Hepatocyte (in vitro differentiated cells): ENCODE measurements at regions not wholly inside any gene's neighbourhood (a gene's known extent, or its start where the extent isn't known, plus 50 kb on each side); places are given as distances from the start of the nearest gene placed in this dataset.

Source experiments
- DNase-seq: peaks from one replicate; pipeline ENCODE4 v3.0.0-alpha.2; 2016; ENCODE audit warnings: low spot score
- H2AFZ ChIP-seq: fragments of 200-600 bp; sonication (generic); 2 replicates; pipeline ENCODE4 v1.6.0; 2016; ENCODE audit warnings: antibody characterized with exemption, mild to moderate bottlenecking
- H3K27ac ChIP-seq: fragments of 200-600 bp; sonication (generic); 2 replicates; pipeline ENCODE4 v1.5.1; 2016; ENCODE audit warnings: mild to moderate bottlenecking
- H3K27me3 ChIP-seq: fragments of 200-600 bp; sonication (generic); 2 replicates; pipeline ENCODE4 v1.6.1; 2016
- H3K36me3 ChIP-seq: fragments of 200-600 bp; sonication (generic); replicated peaks from 2 replicates; pipeline ENCODE4 v1.5.1; 2016; ENCODE audit warnings: low read depth; ENCODE audit not compliant: insufficient read depth
- H3K4me1 ChIP-seq: fragments of 200-600 bp; sonication (generic); 2 replicates; pipeline ENCODE4 v1.5.1; 2016; ENCODE audit warnings: mild to moderate bottlenecking, moderate library complexity; ENCODE audit not compliant: insufficient read depth
- H3K4me2 ChIP-seq: fragments of 200-600 bp; sonication (generic); 2 replicates; pipeline ENCODE4 v1.6.0; 2016
- H3K4me3 ChIP-seq: fragments of 200-600 bp; sonication (generic); 2 replicates; pipeline ENCODE4 v1.5.1; 2016; ENCODE audit warnings: mild to moderate bottlenecking
- H3K79me2 ChIP-seq: fragments of 200-600 bp; sonication (generic); 2 replicates; pipeline ENCODE4 v1.6.0; 2017; ENCODE audit warnings: mild to moderate bottlenecking
- H3K9me2 ChIP-seq: fragments of 200-600 bp; sonication (generic); replicated peaks from 2 replicates; pipeline ENCODE4 v1.6.0; 2017; ENCODE audit warnings: mild to moderate bottlenecking; ENCODE audit not compliant: insufficient read depth
- H3K9me3 ChIP-seq: fragments of 200-600 bp; sonication (generic); 2 replicates; pipeline ENCODE4 v1.5.1; 2016; ENCODE audit warnings: low read depth, mild to moderate bottlenecking
- H4K20me1 ChIP-seq: fragments of 200-600 bp; sonication (generic); 2 replicates; pipeline ENCODE4 v1.6.0; 2016; ENCODE audit warnings: mild to moderate bottlenecking; ENCODE audit not compliant: insufficient read depth, poor library complexity, severe bottlenecking
- CTCF ChIP-seq: fragments of 200-600 bp; sonication (generic); IDR thresholded peaks from 2 replicates; pipeline ENCODE4 v1.5.1; 2016; ENCODE audit warnings: antibody characterized with exemption, mild to moderate bottlenecking; ENCODE audit not compliant: poor library complexity
- EZH2 ChIP-seq: fragments of 200-600 bp; sonication (generic); IDR thresholded peaks from 2 replicates; pipeline ENCODE4 v1.6.1; 2016; ENCODE audit warnings: antibody characterized with exemption, mild to moderate bottlenecking, borderline replicate concordance
- EZH2phosphoT487 ChIP-seq: fragments of 200-600 bp; sonication (generic); IDR thresholded peaks from one replicate; pipeline ENCODE4 v1.6.1; 2018; ENCODE audit warnings: antibody characterized with exemption, mild to moderate bottlenecking, low read depth, moderate library complexity; ENCODE audit not compliant: unreplicated experiment, severe bottlenecking
- WGBS: methylation state at CpG from one replicate; pipeline ENCODE4 v1.1.6; 2016; ENCODE audit warnings: low lambda C conversion rate; ENCODE audit errors: missing lambda C conversion rate; 5-methylcytosine and 5-hydroxymethylcytosine counted together

- H2AFZ ChIP-seq, result no peak overlapping the region
- no peaks in the 10 kb centered on the region for H3K4me1 ChIP-seq
- no peaks in the 10 kb centered on the region for H4K20me1 ChIP-seq
- TF ChIP-seq EZH2phosphoT487, result no peak
- TF ChIP-seq CTCF, result no peak
- no peak for TF ChIP-seq EZH2
- no peaks in the 10 kb centered on the region for H3K9me3 ChIP-seq
- no peak for DNase-seq
- no peak overlapping the region for H3K4me2 ChIP-seq
- no peak overlapping the region for H3K4me3 ChIP-seq
- H3K27ac ChIP-seq, result no peak overlapping the region
- H3K36me3 ChIP-seq, result no peaks in the 10 kb centered on the region
- H3K79me2 ChIP-seq, result no peaks in the 10 kb centered on the region
- peaks cover 2% of the 10 kb centered on the region for H3K27me3 ChIP-seq
- WGBS, result 44% methylated on average over 4 of the region's 4 CpGs
- H3K9me2 ChIP-seq, result no peaks in the 10 kb centered on the region
Observed at GRCh38 chr4:186424745-186425144, 130.6 kb downstream of the MTNR1A start.

GRCh38 chr4:186422296-186422695 is 133.1 kb downstream of the MTNR1A start:
- Histone ChIP-seq H3K27me3 (peaks cover 3% of the 10 kb centered on the region), H3K9me2 (no peaks in the 10 kb centered on the region), H2AFZ (no peak overlapping the region), H3K4me1 (no peaks in the 10 kb centered on the region), H4K20me1 (no peaks in the 10 kb centered on the region), H3K9me3 (no peaks in the 10 kb centered on the region), H3K4me3 (no peak overlapping the region), H3K36me3 (no peaks in the 10 kb centered on the region), H3K79me2 (no peaks in the 10 kb centered on the region), H3K27ac (no peak overlapping the region), H3K4me2 (no peak overlapping the region)
- DNase-seq, result no peak
- TF ChIP-seq EZH2phosphoT487, result no peak
- TF ChIP-seq EZH2, result no peak
- no peak for TF ChIP-seq CTCF
- 51% methylated on average over 2 of the region's 2 CpGs for WGBS

- H2AFZ ChIP-seq, result no peak overlapping the region
- H3K27ac ChIP-seq, result no peak overlapping the region
- no peaks in the 10 kb centered on the region for H3K79me2 ChIP-seq
- peaks cover 3% of the 10 kb centered on the region for H3K27me3 ChIP-seq
- no peaks in the 10 kb centered on the region for H3K36me3 ChIP-seq
- H4K20me1 ChIP-seq, result no peaks in the 10 kb centered on the region
- no peaks in the 10 kb centered on the region for H3K4me1 ChIP-seq
- no peak overlapping the region for H3K4me2 ChIP-seq
- H3K9me3 ChIP-seq, result no peaks in the 10 kb centered on the region
- 82% methylated on average over 5 of the region's 5 CpGs for WGBS
- DNase-seq, result no peak
- no peak overlapping the region for H3K4me3 ChIP-seq
- no peaks in the 10 kb centered on the region for H3K9me2 ChIP-seq
- TF ChIP-seq CTCF, result no peak
- TF ChIP-seq EZH2, result no peak
- no peak for TF ChIP-seq EZH2phosphoT487
Observed at GRCh38 chr4:186416451-186417060, 138.8 kb downstream of the MTNR1A start.
